Left colon (tissue), 2 donors: ENCODE measurements at regions not wholly inside any gene's neighbourhood (a gene's known extent, or its start where the extent isn't known, plus 50 kb on each side); places are given as distances from the start of the nearest gene placed in this dataset.
A peak's percentile ranks its signal among the peaks of the same experiment; 100 is the strongest.
"Not testable (repeated sequence)": the region's sequence is repeated elsewhere in the genome, so short reads cannot be mapped to it uniquely, and the experiment has no call there.

ENCODE experiments used
- ATAC-seq: fragments of 200-7000 bp; cut with Tn5 transposase; one replicate; pipeline ENCODE4 v1.9.1; 2020; ENCODE audit warnings: mild to moderate bottlenecking, moderate library complexity
- DNase-seq, 2 donors: peaks; one replicate each; pipeline ENCODE4 v3.0.0-alpha.2; 2020
- intact Hi-C, 2 donors: fragments of 100-400 bp; cut with DNase I in 1 of 2; cut with micrococcal nuclease in 1 of 2; formaldehyde crosslinking; loops; one replicate each; pipeline versions ENCODE4 v1.11.2 to v1.14.0; 2022; cut with DNase I, micrococcal nuclease
- donor health status: DM: no; HTN: no; CAD: no.
- donor health status: DM: yes; HTN: yes; CAD: no.

GRCh38 chr11:59008947-59009346 is 69.7 kb downstream of the GLYATL1 start:
- ATAC-seq (no peak), DNase-seq (no peak)
- intact Hi-C loops: no loop called here

DNA sequence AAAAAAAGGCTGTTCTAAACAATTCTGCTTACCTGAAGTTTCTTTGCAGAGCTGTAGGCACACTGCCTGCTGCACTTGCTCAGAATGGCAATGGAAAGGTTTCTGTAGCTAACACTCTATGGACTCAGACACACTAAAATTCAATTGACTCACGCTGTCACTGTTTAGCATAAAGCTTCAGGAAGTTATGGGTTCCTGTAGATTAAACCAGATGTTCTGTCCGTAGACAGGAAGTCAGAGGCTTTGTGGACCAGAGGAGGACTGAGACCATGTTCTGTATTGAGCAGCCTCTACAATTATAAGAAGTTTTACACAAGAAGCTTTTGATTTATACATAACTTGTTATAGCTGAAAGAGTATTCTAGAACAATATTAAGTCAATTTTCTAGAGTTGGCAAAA is 70.4 kb downstream of the GLYATL1 start:
- intact Hi-C loops: no loop called here
- ATAC-seq: no peak
- DNase-seq: no peak

GRCh38 chr11:59010708-59011107 is 71.4 kb downstream of the GLYATL1 start:
- intact Hi-C loops: no loop called here
- no peak for DNase-seq
- ATAC-seq: no peak

DNA sequence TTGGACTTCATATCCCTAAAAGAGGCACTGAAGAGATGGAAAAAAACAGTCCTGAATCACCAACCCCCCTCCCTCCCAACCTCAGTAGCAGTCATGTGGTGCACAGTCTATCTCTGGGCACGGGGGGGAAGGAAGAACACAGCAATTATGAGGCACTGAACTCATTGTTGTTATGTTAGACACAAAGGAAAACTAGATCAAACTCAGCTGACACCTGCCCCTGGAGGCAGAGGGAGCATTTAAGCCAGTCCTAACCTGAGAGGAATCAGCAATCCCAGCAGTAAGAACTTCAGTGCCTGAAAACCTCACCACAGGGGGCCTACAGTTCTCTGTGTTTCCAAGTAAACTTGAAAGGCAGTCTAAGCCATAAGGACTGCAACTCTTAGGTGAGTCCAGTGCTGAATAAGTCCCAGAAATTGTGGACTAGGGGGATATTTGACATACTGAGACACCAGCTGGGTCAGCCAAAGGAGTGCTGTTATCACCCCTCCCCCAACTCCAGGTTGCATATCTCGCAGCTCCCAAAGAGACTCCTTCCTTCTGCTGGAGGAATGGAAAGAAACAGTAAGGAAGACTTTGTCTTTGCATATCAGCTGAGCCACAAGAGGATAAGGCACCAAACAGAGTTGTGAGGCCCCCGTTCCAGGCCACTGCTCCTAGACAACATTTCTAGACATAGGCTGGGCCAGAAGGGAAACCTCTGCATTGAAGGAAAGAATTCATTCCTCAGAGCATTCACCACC is 72.5 kb downstream of the GLYATL1 start:
- intact Hi-C loops: no loop called here
- no peak for ATAC-seq
- DNase-seq: no peak

DNA sequence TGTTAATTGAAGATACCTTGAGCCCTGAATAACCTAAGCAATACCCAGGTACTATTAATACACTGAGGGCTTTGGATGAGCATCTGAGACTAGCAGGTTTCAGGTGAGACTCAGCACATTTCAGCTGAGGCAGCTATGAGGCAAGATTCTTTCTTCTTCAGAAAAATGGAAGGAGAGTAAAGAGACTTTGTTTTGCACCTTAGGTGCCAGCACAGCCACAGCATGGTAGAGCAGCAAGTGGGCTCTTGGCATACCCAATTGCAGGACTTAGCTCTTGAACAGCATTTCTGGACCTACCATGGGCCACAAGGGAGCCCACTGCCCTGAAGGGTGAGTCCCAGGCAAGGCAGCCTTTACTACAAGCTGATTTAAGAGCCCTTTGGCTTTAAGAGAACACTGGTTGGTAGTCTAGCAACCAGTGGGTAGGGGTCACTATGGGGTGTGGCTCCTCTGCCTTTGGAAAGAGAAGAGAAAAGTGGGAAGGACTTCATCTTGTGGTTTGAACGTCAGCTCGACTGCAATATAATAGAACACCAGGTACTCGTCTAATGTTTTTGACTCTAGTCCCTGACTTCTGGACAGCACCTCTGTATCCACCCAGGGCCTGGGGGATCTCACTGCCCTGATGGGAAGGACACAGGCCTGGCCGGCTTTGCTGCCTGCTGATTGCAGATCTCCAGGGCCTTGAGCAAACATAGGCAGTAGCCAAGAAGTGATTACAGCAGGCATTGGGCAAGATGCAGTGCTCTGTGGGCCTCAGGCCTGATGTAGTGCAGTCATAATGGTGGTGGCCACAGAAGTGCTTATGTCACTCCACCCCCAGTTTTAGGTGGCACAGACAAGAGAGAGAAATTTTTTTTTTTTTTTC is 73.3 kb downstream of the GLYATL1 start:
- DNase-seq (no peak), ATAC-seq (peak; percentile 46)
- intact Hi-C loops: no loop called here

GRCh38 chr11:59025097-59025496 is 61.0 kb upstream of the GLYATL1B start:
- intact Hi-C loops: no loop called here
- peak; percentile 76 for ATAC-seq

DNA sequence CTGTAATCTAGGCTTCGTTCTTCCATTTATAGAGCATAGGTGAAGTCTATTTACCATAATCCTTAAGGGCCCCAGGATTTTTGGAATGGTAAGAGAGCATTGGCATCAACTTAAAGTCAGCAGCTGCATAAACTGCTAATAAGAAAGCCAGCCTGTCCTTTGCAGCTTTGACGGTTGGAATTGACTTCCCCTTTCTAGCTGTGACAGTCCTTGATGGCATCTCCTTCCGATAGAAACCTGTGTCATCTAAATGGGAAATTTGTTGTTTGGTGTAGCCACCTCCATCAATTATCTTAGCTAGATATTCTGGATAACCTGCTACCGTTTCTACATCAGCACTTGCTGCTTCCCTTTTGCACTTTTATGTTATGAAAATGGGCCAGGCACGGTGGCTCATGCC is 58.0 kb upstream of the GLYATL1B start:
- intact Hi-C loops: no loop called here
- ATAC-seq: no peak

More at GRCh38 chr11:59025097-59025496, 61.0 kb upstream of the GLYATL1B start:
- DNase-seq: peak in 1 of 2 donors; percentile 41

DNA sequence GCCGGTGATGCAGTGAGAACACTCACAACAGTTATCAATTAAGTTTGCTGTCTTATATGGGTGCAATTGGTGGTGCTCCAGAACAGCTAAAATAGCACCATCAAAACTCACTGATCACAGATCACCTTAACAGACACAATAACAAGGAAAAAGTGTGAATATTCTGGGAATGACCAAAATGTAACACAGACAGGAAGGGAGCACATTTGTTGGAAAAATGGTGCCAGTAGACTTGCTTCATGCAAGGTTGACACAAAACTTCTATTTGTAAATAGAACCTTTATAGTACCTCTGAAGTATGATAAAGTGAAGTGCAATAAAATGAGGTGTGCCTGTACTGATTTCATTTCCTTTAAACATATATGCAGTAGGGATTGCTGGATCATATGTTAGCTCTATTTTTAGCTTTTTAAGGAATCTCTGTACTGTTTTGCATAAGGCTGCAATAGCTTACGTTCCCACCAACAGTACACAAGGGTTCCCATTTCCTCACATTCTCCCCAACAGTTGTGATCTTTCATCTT is 56.7 kb upstream of the GLYATL1B start:
- ATAC-seq (peak; percentile 91), DNase-seq (no peak)
- intact Hi-C loops: no loop called here

More for the DNA sequence above, 58.0 kb upstream of the GLYATL1B start:
- DNase-seq: no peak

DNA sequence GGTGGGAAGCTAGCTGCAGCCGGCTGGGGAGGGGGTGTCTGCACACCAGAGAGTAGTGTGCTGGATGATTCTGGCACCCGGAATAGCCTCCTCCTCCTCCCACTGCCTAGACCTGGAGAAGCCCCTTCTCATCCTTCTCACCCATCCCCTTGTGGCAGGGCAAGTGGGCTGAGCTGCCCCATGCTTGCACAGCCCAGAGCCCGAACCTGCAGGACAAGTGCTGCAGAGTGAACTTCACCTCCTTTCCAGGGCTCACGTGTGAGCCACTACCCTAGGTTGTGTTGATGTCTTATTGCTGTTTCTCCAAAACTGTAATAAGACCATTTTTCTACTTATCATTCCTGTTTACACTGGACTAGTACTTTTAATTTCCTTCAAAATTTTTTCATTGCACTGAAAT is 56.1 kb upstream of the GLYATL1B start:
- DNase-seq: no peak
- intact Hi-C loops: no loop called here
- peak; percentile 50 for ATAC-seq

DNA sequence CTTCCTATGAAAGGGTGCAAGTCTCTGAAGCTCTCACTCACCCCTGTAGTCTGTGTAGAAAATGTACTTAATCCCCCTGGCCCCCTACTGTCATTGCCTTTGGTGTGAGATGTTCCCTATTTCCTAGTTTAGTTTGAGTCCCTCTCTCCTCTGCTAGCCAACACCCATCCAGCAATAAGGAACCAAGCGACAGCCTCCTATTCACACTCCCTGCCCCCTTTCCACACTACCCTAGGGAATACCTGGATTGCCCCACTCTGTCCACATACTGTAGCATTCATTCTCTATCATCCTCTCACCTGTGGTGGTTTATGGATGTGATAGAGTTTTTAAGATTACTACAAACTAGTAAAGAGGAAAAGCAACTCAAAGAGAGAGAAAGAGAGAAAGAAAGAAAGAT is 54.4 kb upstream of the GLYATL1B start:
- peak; percentile 66 for ATAC-seq
- DNase-seq, intact Hi-C loops: not testable (repeated sequence)
